Tibial nerve (tissue), 4 donors: ENCODE measurements at regions not wholly inside any gene's neighbourhood (a gene's known extent, or its start where the extent isn't known, plus 50 kb on each side); places are given as distances from the start of the nearest gene placed in this dataset.

Source experiments
- DNase-seq, 2 donors: peaks; one replicate each; pipeline ENCODE4 v3.0.0-alpha.2; 2019; ENCODE audit warnings: low spot score in 2 of 2
- H3K27ac ChIP-seq, 4 donors: fragments of 200-600 bp; sonication (generic) in 3 of 4; one replicate each; pipeline ENCODE4 v1.5.1; 2017 to 2019; ENCODE audit warnings: mild to moderate bottlenecking in 1 of 4
- H3K27me3 ChIP-seq, 2 donors: fragments of 200-600 bp; sonication (generic) in 1 of 2; one replicate each; pipeline versions ENCODE4 v1.5.1 to v1.6.0; 2017 to 2019
- H3K36me3 ChIP-seq, 3 donors: fragments of 200-600 bp; sonication (generic); one replicate each; pipeline ENCODE4 v1.5.1; 2018 to 2019
- H3K4me1 ChIP-seq, 4 donors: fragments of 200-600 bp; sonication (generic) in 3 of 4; one replicate each; pipeline ENCODE4 v1.5.1; 2017 to 2019
- H3K4me3 ChIP-seq, 4 donors: fragments of 200-600 bp; sonication (generic) in 3 of 4; one replicate each; pipeline ENCODE4 v1.5.1; 2017 to 2019; ENCODE audit warnings: mild to moderate bottlenecking in 1 of 4, moderate library complexity in 1 of 4
- H3K9me3 ChIP-seq, 4 donors: fragments of 200-600 bp; sonication (generic) in 3 of 4; one replicate each; pipeline ENCODE4 v1.5.1; 2017 to 2019
- EP300 ChIP-seq, 2 donors: sonication (generic); formaldehyde crosslinking; IDR thresholded peaks; one replicate each; pipeline ENCODE4 v1.6.1; 2017; ENCODE audit warnings: antibody characterized with exemption in 2 of 2, mild to moderate bottlenecking in 1 of 2
- POLR2A ChIP-seq, 2 donors: fragments of 450-650 bp; IDR thresholded peaks; one replicate each; pipeline ENCODE4 v1.6.1; 2017; ENCODE audit warnings: antibody characterized with exemption in 2 of 2, mild to moderate bottlenecking in 2 of 2, moderate library complexity in 2 of 2
- WGBS, 2 donors: methylation state at CpG; one replicate each; pipeline ENCODE4 v1.1.5; 2018; 5-methylcytosine and 5-hydroxymethylcytosine counted together
- TF ChIP-seq, protein P1 (sequence below), 5 experiments: fragments of 200-600 bp in 3 of 5; fragments of 450-650 bp in 2 of 5; sonication (generic) in 3 of 5; IDR thresholded peaks; one replicate each; pipeline ENCODE4 v1.5.1; 2016 to 2019; ENCODE audit warnings: antibody characterized with exemption in 5 of 5, mild to moderate bottlenecking in 3 of 5, moderate library complexity in 2 of 5

DNA sequence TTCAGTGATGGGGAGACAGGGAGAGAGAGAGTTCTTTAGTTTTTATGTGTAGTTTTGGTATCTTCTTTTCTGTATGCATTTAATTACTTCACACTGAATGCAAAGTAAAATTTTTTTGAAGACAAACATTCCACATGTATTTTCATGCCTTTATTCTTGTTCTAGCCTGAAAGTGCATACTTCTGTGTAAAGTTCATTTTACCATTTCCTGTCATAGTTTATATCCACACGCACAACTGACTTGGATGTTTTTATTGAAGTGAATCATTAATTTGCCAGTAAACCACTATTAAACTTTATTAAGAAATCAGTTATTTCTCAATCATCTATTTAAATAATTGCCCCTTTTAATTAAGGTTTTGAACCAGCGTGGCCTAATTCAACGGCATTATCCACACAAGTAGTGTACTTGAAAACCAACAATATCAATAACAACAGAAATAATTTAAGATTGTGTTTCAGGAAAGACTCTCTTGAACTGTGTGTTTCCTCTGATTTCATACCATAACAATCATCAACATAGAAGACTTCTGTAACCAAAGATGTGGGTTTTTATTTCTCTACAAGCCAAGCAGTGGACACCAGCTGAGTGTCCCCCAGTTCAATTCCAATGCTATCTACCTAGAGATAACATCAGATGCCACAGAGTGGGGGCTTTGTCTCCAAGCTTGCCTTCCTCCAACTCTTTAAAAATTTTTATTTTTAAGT lies 512.7 kb upstream of the JAG1 start:
- no peak overlapping the region for H3K27ac ChIP-seq
- no peak for TF ChIP-seq POLR2A (IDR thresholded peaks at IDR 0.05)
- no peak for TF ChIP-seq EP300 (IDR thresholded peaks at IDR 0.05)
- peaks cover 0 to 8% (median 2%) of the 10 kb centered on the region in 4 donors for H3K9me3 ChIP-seq
- no peak for DNase-seq
- no peak overlapping the region for H3K4me3 ChIP-seq
- no peaks in the 10 kb centered on the region for H3K27me3 ChIP-seq
- H3K36me3 ChIP-seq, result no peaks in the 10 kb centered on the region
- 90 to 94% methylated on average over 3 of the region's 3 CpGs for WGBS, 2 donors
- no peaks in the 10 kb centered on the region for H3K4me1 ChIP-seq

DNA sequence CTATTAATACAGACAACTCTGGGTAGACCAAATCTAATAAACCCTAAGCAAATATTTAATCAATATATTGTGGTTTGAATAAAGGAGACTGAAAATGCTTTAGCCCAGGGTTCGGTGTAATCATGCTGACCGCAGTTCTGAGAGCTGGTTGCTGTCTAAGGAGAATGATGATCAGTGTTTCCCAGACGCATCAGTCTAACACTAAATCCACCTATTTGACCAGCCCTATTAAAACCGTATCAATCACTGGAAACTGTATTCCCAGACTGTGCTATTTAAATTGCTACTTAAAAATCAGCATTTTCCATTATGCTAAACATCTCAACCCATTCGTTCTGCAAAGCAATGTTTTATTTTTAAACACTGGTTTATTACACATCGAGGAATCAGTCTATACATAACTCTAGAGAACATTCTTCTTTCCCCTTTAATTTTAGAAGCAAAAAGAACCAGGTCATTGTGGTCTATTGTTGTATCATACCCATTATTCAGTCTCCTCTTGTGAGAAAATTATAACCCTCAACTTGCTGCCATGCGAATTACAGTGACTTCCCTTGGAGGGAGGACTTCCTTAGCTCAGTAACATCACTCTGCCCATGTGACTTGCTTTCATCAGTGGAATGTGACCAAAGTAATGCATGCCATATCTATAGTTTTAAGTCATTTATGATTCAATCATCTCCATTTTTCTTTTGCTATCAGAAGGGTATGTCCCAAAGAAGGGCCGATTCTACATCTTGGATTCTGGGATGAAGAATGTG lies 515.2 kb upstream of the JAG1 start:
- WGBS, 2 donors, result 75 to 84% methylated on average over 8 of the region's 8 CpGs

DNA sequence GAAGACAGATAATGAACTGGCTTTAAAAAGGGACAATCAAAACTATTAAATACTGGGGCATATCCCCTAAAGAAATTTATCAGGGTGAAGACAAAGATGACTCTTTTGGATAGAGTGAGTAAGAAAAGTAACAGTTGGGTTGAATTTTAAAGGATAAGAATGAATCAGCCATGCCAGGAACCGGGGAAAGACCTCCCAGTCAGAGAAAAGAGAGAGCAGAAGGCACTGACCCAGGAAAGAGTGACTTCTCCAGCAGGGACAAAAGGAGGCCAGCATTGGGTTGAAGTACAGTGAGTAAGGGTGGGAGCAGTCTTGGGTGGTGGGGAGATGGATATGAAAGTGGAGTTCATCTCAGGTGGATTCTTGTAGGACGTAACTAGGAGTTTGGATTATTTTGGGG lies 516.9 kb upstream of the JAG1 start:
- no peak for DNase-seq
- TF ChIP-seq, protein P1, sequence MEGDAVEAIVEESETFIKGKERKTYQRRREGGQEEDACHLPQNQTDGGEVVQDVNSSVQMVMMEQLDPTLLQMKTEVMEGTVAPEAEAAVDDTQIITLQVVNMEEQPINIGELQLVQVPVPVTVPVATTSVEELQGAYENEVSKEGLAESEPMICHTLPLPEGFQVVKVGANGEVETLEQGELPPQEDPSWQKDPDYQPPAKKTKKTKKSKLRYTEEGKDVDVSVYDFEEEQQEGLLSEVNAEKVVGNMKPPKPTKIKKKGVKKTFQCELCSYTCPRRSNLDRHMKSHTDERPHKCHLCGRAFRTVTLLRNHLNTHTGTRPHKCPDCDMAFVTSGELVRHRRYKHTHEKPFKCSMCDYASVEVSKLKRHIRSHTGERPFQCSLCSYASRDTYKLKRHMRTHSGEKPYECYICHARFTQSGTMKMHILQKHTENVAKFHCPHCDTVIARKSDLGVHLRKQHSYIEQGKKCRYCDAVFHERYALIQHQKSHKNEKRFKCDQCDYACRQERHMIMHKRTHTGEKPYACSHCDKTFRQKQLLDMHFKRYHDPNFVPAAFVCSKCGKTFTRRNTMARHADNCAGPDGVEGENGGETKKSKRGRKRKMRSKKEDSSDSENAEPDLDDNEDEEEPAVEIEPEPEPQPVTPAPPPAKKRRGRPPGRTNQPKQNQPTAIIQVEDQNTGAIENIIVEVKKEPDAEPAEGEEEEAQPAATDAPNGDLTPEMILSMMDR (IDR thresholded peaks at IDR 0.05), result no peak
- TF ChIP-seq POLR2A (IDR thresholded peaks at IDR 0.05), result no peak
- TF ChIP-seq EP300 (IDR thresholded peaks at IDR 0.05), result no peak
- Histone ChIP-seq H3K36me3 (no peaks in the 10 kb centered on the region), H3K9me3 (peaks cover 0 to 5% (median 0%) of the 10 kb centered on the region in 4 donors), H3K27ac (no peak overlapping the region), H3K4me3 (no peak overlapping the region), H3K4me1 (no peaks in the 10 kb centered on the region), H3K27me3 (no peaks in the 10 kb centered on the region)
- 93 to 98% methylated on average over 2 of the region's 2 CpGs for WGBS, 2 donors

More for the DNA sequence above, 515.2 kb upstream of the JAG1 start:
- H3K27ac ChIP-seq, result no peak overlapping the region
- H3K4me1 ChIP-seq, result no peaks in the 10 kb centered on the region
- DNase-seq, result no peak
- H3K4me3 ChIP-seq, result no peak overlapping the region
- H3K27me3 ChIP-seq, result no peaks in the 10 kb centered on the region
- no peak for TF ChIP-seq POLR2A (IDR thresholded peaks at IDR 0.05)
- peaks cover 0 to 8% (median 2%) of the 10 kb centered on the region in 4 donors for H3K9me3 ChIP-seq
- no peaks in the 10 kb centered on the region for H3K36me3 ChIP-seq

DNA sequence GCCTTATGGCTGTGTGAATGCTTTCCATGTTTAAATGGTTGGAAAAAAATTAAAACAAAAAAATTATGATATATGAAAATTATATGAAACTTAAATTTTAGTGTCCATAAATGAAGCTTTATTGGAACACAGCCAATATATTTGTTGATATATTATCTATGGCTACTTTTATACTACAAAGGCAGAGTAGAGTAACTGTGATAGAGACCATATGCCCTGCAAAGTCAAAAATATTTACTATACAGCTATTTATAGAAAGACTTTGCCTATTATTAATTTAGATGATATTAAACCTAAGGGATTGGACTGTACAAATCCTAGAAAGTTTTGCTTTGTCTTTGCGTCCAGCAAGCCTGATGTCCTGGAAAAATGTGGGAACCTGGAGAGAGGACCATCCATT lies 518.3 kb upstream of the JAG1 start:
- Histone ChIP-seq H3K9me3 (no peaks in the 10 kb centered on the region), H3K4me3 (no peak overlapping the region), H3K4me1 (no peaks in the 10 kb centered on the region), H3K36me3 (no peaks in the 10 kb centered on the region), H3K27me3 (no peaks in the 10 kb centered on the region), H3K27ac (no peak overlapping the region)
- TF ChIP-seq POLR2A (IDR thresholded peaks at IDR 0.05) (no peak), EP300 (IDR thresholded peaks at IDR 0.05) (no peak)
- TF ChIP-seq, protein P1 (IDR thresholded peaks at IDR 0.05), result no peak
- DNase-seq, result no peak
- 90 to 97% methylated on average over 1 of the region's 1 CpG for WGBS, 2 donors

DNA sequence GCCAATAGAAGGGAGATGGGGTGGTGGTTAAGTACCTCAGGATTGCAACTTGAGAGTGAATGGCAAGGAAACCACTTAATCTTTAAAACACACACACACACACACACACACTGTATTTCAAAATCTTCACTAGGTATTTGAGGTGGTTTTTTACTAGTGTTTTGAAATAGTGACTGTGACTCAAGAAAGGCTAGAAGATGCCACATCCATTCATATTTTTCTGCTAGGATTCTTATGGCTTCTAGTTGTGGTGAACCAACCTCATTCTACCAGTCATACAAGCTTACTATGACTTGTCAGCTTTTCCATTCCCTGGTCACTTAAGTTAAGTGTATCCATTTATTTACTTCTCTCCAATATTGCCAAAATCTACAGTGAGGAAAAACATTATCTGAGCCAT lies 519.4 kb upstream of the JAG1 start:
- H3K4me1 ChIP-seq, result no peaks in the 10 kb centered on the region
- H3K9me3 ChIP-seq, result no peaks in the 10 kb centered on the region
- no peak for DNase-seq
- H3K27me3 ChIP-seq, result no peaks in the 10 kb centered on the region
- no peak overlapping the region for H3K4me3 ChIP-seq
- no peaks in the 10 kb centered on the region for H3K36me3 ChIP-seq
- H3K27ac ChIP-seq, result no peak overlapping the region
- TF ChIP-seq EP300 (IDR thresholded peaks at IDR 0.05), result no peak
- TF ChIP-seq, protein P1 (IDR thresholded peaks at IDR 0.05), result no peak
- TF ChIP-seq POLR2A (IDR thresholded peaks at IDR 0.05), result no peak

DNA sequence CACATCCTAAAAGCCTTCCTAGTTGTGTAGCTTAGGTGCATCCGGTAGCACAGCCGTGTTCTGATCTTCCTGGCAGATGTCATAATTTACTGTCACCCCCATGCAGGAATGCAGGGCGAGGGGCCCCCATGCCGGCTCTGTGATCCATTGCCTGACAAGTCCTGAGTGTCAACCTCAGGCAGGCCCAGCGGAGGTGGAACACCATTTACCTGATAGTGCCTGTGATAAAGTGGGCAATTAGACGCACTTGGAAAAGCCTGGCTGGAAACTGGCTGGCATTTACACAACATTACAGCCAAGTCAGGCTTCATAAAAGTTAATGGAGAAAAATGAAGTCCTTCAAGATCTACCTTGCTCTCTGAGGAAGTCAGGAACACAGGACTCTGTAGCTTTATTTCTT lies 521.4 kb upstream of the JAG1 start:
- Histone ChIP-seq H3K27ac (no peak overlapping the region), H3K4me1 (no peaks in the 10 kb centered on the region), H3K4me3 (no peak overlapping the region), H3K36me3 (no peaks in the 10 kb centered on the region), H3K27me3 (no peaks in the 10 kb centered on the region), H3K9me3 (no peaks in the 10 kb centered on the region)
- no peak for TF ChIP-seq EP300 (IDR thresholded peaks at IDR 0.05)
- no peak for TF ChIP-seq POLR2A (IDR thresholded peaks at IDR 0.05)
- TF ChIP-seq, protein P1 (IDR thresholded peaks at IDR 0.05), result no peak
- DNase-seq, result no peak
- WGBS, 2 donors, result 88 to 89% methylated on average over 6 of the region's 6 CpGs
